ENCODE measurements at regions not wholly inside any gene's neighbourhood (a gene's known extent, or its start where the extent isn't known, plus 50 kb on each side); places are given as distances from the start of the nearest gene placed in this dataset.

- no peak overlapping the region for H3K4me3 ChIP-seq (ENCODE audit: low read depth in 1 of 2, low read length in 1 of 2)
- no peaks in the 10 kb centered on the region for H3K9me3 ChIP-seq
- H3K4me1 ChIP-seq (ENCODE audit: control insufficient read depth in 1 of 2, insufficient read depth in 1 of 2, low read depth in 1 of 2, low read length in 1 of 2), result no peaks in the 10 kb centered on the region
- TF ChIP-seq CTCF (IDR thresholded peaks at IDR 0.05), result no peak
- H3K27ac ChIP-seq, result no peak overlapping the region
- no peaks in the 10 kb centered on the region for H3K36me3 ChIP-seq
- no peaks in the 10 kb centered on the region for H3K27me3 ChIP-seq
These were observed 219.3 kb upstream of the GLI3 start for GRCh38 chr7:42456267-42456666.

- no peak for TF ChIP-seq CTCF (IDR thresholded peaks at IDR 0.05)
- no peaks in the 10 kb centered on the region for H3K27me3 ChIP-seq
- H3K36me3 ChIP-seq, result no peaks in the 10 kb centered on the region
- no peaks in the 10 kb centered on the region for H3K9me3 ChIP-seq
- H3K4me1 ChIP-seq (ENCODE audit: control insufficient read depth in 1 of 2, insufficient read depth in 1 of 2, low read depth in 1 of 2, low read length in 1 of 2), result no peaks in the 10 kb centered on the region
- no peak overlapping the region for H3K27ac ChIP-seq
- H3K4me3 ChIP-seq (ENCODE audit: low read depth in 1 of 2, low read length in 1 of 2), result no peak overlapping the region
These were observed 216.9 kb upstream of the GLI3 start for GRCh38 chr7:42453931-42454361.

- no peak overlapping the region for H3K27ac ChIP-seq
- no peak overlapping the region for H3K4me3 ChIP-seq (ENCODE audit: low read depth in 1 of 2, low read length in 1 of 2)
- no peaks in the 10 kb centered on the region for H3K4me1 ChIP-seq (ENCODE audit: control insufficient read depth in 1 of 2, insufficient read depth in 1 of 2, low read depth in 1 of 2, low read length in 1 of 2)
- TF ChIP-seq CTCF (IDR thresholded peaks at IDR 0.05), result no peak
- no peaks in the 10 kb centered on the region for H3K9me3 ChIP-seq
- H3K27me3 ChIP-seq, result no peaks in the 10 kb centered on the region
- H3K36me3 ChIP-seq, result no peaks in the 10 kb centered on the region
These were observed 215.3 kb upstream of the GLI3 start for GRCh38 chr7:42452356-42452755.

GRCh38 chr7:42449431-42449830, 212.4 kb upstream of the GLI3 start:
- H3K9me3 ChIP-seq, result no peaks in the 10 kb centered on the region
- H3K27me3 ChIP-seq, result no peaks in the 10 kb centered on the region
- no peak overlapping the region for H3K27ac ChIP-seq
- no peak for TF ChIP-seq CTCF (IDR thresholded peaks at IDR 0.05)
- H3K4me1 ChIP-seq (ENCODE audit: control insufficient read depth in 1 of 2, insufficient read depth in 1 of 2, low read depth in 1 of 2, low read length in 1 of 2), result no peaks in the 10 kb centered on the region
- no peaks in the 10 kb centered on the region for H3K36me3 ChIP-seq
- no peak overlapping the region for H3K4me3 ChIP-seq (ENCODE audit: low read depth in 1 of 2, low read length in 1 of 2)

GRCh38 chr7:42448901-42449300, 211.9 kb upstream of the GLI3 start:
- Histone ChIP-seq H3K27me3 (no peaks in the 10 kb centered on the region), H3K9me3 (no peaks in the 10 kb centered on the region), H3K4me3 (ENCODE audit: low read depth in 1 of 2, low read length in 1 of 2) (no peak overlapping the region), H3K4me1 (ENCODE audit: control insufficient read depth in 1 of 2, insufficient read depth in 1 of 2, low read depth in 1 of 2, low read length in 1 of 2) (no peaks in the 10 kb centered on the region), H3K36me3 (no peaks in the 10 kb centered on the region), H3K27ac (no peak overlapping the region)
- no peak for TF ChIP-seq CTCF (IDR thresholded peaks at IDR 0.05)

- no peak overlapping the region for H3K27ac ChIP-seq
- no peaks in the 10 kb centered on the region for H3K27me3 ChIP-seq
- H3K9me3 ChIP-seq, result no peaks in the 10 kb centered on the region
- no peak for TF ChIP-seq CTCF (IDR thresholded peaks at IDR 0.05)
- H3K36me3 ChIP-seq, result no peaks in the 10 kb centered on the region
- no peak overlapping the region for H3K4me3 ChIP-seq (ENCODE audit: low read depth in 1 of 2, low read length in 1 of 2)
- H3K4me1 ChIP-seq (ENCODE audit: control insufficient read depth in 1 of 2, insufficient read depth in 1 of 2, low read depth in 1 of 2, low read length in 1 of 2), result no peaks in the 10 kb centered on the region
These were observed 208.7 kb upstream of the GLI3 start for GRCh38 chr7:42445691-42446090.
